Endodermal cell (in vitro differentiated cells): ENCODE measurements at regions not wholly inside any gene's neighbourhood (a gene's known extent, or its start where the extent isn't known, plus 50 kb on each side); places are given as distances from the start of the nearest gene placed in this dataset.

Experiments used
- DNase-seq: peaks from one replicate; pipeline ENCODE4 v3.0.0-alpha.2; 2017
- H3K27ac ChIP-seq: 2 replicates; pipeline ENCODE4 v1.5.1; 2013; ENCODE audit warnings: mild to moderate bottlenecking, low read depth, low read length, moderate library complexity
- H3K27me3 ChIP-seq: 2 replicates; pipeline ENCODE4 v1.6.1; 2013; ENCODE audit warnings: mild to moderate bottlenecking, low read length, moderate library complexity; ENCODE audit not compliant: insufficient read depth, control insufficient read depth, poor library complexity, severe bottlenecking
- H3K36me3 ChIP-seq: 2 replicates; pipeline ENCODE4 v1.7.0; 2013; ENCODE audit warnings: mild to moderate bottlenecking, low read length, moderate library complexity; ENCODE audit not compliant: control insufficient read depth, insufficient read depth
- H3K4me1 ChIP-seq: one replicate; pipeline ENCODE4 v1.7.0; 2013; ENCODE audit warnings: low read length; ENCODE audit not compliant: control insufficient read depth, insufficient read depth
- H3K4me3 ChIP-seq: 2 replicates; pipeline ENCODE4 v1.5.1; 2013; ENCODE audit warnings: mild to moderate bottlenecking, low read length, moderate library complexity
- H3K9ac ChIP-seq: 2 replicates; pipeline ENCODE4 v1.6.1; 2013; ENCODE audit warnings: mild to moderate bottlenecking, low read length, moderate library complexity; ENCODE audit not compliant: poor library complexity, severe bottlenecking; ENCODE audit errors: extremely low read depth
- H3K9me3 ChIP-seq: 2 replicates; pipeline ENCODE4 v1.6.1; 2013; ENCODE audit warnings: mild to moderate bottlenecking, low read length, moderate library complexity; ENCODE audit not compliant: control insufficient read depth
- H3K27ac Mint-ChIP-seq: 2 replicates; pipeline ENCODE4 v1.8.0; 2020; ENCODE audit warnings: mixed read lengths
- H3K27me3 Mint-ChIP-seq: 2 replicates; pipeline ENCODE4 v1.8.0; 2021; ENCODE audit warnings: mild to moderate bottlenecking, mixed read lengths; ENCODE audit not compliant: insufficient read depth
- H3K36me3 Mint-ChIP-seq: 2 replicates; pipeline ENCODE4 v1.8.0; 2020; ENCODE audit warnings: low read depth, mixed read lengths
- H3K4me1 Mint-ChIP-seq: 2 replicates; pipeline ENCODE4 v1.8.0; 2020; ENCODE audit warnings: mixed read lengths
- H3K4me3 Mint-ChIP-seq: 2 replicates; pipeline ENCODE4 v1.8.0; 2020; ENCODE audit warnings: mild to moderate bottlenecking, moderate library complexity, mixed read lengths
- H3K9me3 Mint-ChIP-seq: 2 replicates; pipeline ENCODE4 v1.8.0; 2020; ENCODE audit warnings: mild to moderate bottlenecking, mixed read lengths
- WGBS, 2 experiments: methylation state at CpG; one replicate each; pipeline versions ENCODE4 v1.1.5 to v1.1.7; 2013; ENCODE audit warnings: missing lambda C conversion rate in 2 of 2, mixed read lengths in 1 of 2; ENCODE audit not compliant: insufficient coverage in 1 of 2, insufficient read length in 1 of 2; 5-methylcytosine and 5-hydroxymethylcytosine counted together
- TF ChIP-seq, protein P1 (sequence below): fragments of 200-600 bp; sonication (generic); conservative IDR thresholded peaks from 2 replicates; pipeline ENCODE4 v1.5.0; 2021; ENCODE audit warnings: antibody characterized with exemption, mild to moderate bottlenecking

- no peak overlapping the region for H3K27ac ChIP-seq
- no peak for DNase-seq
- WGBS, 2 experiments: 89% methylated on average over 3 of the region's 3 CpGs; no CpG with 5 or more reads in 1 of the 2 experiments
- no peak overlapping the region for H3K9ac ChIP-seq
- H3K4me3 Mint-ChIP-seq: no peak overlapping the region
- H3K36me3 ChIP-seq: no peaks in the 10 kb centered on the region
- H3K27me3 ChIP-seq: no peaks in the 10 kb centered on the region
- no peaks in the 10 kb centered on the region for H3K36me3 Mint-ChIP-seq
- H3K9me3 ChIP-seq: peaks cover 19% of the 10 kb centered on the region
- no peaks in the 10 kb centered on the region for H3K9me3 Mint-ChIP-seq
- H3K27me3 Mint-ChIP-seq: peaks cover 2% of the 10 kb centered on the region
- no peak overlapping the region for H3K27ac Mint-ChIP-seq
- peaks cover 24% of the 10 kb centered on the region for H3K4me1 Mint-ChIP-seq
- TF ChIP-seq, protein P1, sequence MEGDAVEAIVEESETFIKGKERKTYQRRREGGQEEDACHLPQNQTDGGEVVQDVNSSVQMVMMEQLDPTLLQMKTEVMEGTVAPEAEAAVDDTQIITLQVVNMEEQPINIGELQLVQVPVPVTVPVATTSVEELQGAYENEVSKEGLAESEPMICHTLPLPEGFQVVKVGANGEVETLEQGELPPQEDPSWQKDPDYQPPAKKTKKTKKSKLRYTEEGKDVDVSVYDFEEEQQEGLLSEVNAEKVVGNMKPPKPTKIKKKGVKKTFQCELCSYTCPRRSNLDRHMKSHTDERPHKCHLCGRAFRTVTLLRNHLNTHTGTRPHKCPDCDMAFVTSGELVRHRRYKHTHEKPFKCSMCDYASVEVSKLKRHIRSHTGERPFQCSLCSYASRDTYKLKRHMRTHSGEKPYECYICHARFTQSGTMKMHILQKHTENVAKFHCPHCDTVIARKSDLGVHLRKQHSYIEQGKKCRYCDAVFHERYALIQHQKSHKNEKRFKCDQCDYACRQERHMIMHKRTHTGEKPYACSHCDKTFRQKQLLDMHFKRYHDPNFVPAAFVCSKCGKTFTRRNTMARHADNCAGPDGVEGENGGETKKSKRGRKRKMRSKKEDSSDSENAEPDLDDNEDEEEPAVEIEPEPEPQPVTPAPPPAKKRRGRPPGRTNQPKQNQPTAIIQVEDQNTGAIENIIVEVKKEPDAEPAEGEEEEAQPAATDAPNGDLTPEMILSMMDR: no peak
- H3K4me1 ChIP-seq: peaks cover 2% of the 10 kb centered on the region
- H3K4me3 ChIP-seq: no peak overlapping the region
These were observed 1340.9 kb downstream of the XPNPEP1 start for GRCh38 chr10:108582387-108582786.

- H3K36me3 Mint-ChIP-seq: no peaks in the 10 kb centered on the region
- DNase-seq: no peak
- Histone ChIP-seq H3K4me1 (peaks cover 3% of the 10 kb centered on the region), H3K27me3 (no peaks in the 10 kb centered on the region), H3K9ac (no peak overlapping the region), H3K27ac (no peak overlapping the region), H3K4me3 (no peak overlapping the region), H3K36me3 (no peaks in the 10 kb centered on the region), H3K9me3 (peaks cover 4% of the 10 kb centered on the region)
- TF ChIP-seq, protein P1: no peak
- peak overlapping the region; percentile 8 for H3K4me3 Mint-ChIP-seq
- peaks cover 46% of the 10 kb centered on the region for H3K4me1 Mint-ChIP-seq
- H3K27ac Mint-ChIP-seq: no peak overlapping the region
- H3K9me3 Mint-ChIP-seq: no peaks in the 10 kb centered on the region
- WGBS, 2 experiments: 98 to 100% methylated on average over 1 of the region's 1 CpG
- H3K27me3 Mint-ChIP-seq: peaks cover 2% of the 10 kb centered on the region
These were observed 1345.1 kb downstream of the XPNPEP1 start for GRCh38 chr10:108578258-108578657.

GRCh38 chr10:108574233-108574632 lies 1349.1 kb downstream of the XPNPEP1 start:
- no peaks in the 10 kb centered on the region for H3K27me3 ChIP-seq
- no CpG with 5 or more reads among the region's 1 CpG for WGBS, 2 experiments

More at GRCh38 chr10:108574233-108574632, 1349.1 kb downstream of the XPNPEP1 start:
- Mint-ChIP-seq H3K27me3 (no peaks in the 10 kb centered on the region), H3K27ac (no peak overlapping the region), H3K4me1 (peaks cover 51% of the 10 kb centered on the region), H3K4me3 (no peak overlapping the region), H3K36me3 (no peaks in the 10 kb centered on the region), H3K9me3 (no peaks in the 10 kb centered on the region)
- TF ChIP-seq, protein P1: no peak
- H3K9me3 ChIP-seq: peaks cover 5% of the 10 kb centered on the region
- DNase-seq: no peak
- no peaks in the 10 kb centered on the region for H3K36me3 ChIP-seq
- H3K4me3 ChIP-seq: no peak overlapping the region
- no peak overlapping the region for H3K27ac ChIP-seq
- no peak overlapping the region for H3K9ac ChIP-seq
- H3K4me1 ChIP-seq: peaks cover 3% of the 10 kb centered on the region
